ENCODE measurements at regions not wholly inside any gene's neighbourhood (a gene's known extent, or its start where the extent isn't known, plus 50 kb on each side); places are given as distances from the start of the nearest gene placed in this dataset.

- DNase-seq (ENCODE audit: low spot score), result no peak
- no peak for TF ChIP-seq CTCF (IDR thresholded peaks at IDR 0.05; ENCODE audit: extremely low read depth, missing control alignments)
Measured at GRCh38 chr5:121707178-121707577, 144.5 kb upstream of the FTMT start.

- no peak for DNase-seq (ENCODE audit: low spot score)
- no peak for TF ChIP-seq CTCF (IDR thresholded peaks at IDR 0.05; ENCODE audit: extremely low read depth, missing control alignments)
Measured at GRCh38 chr5:121711416-121711815, 140.3 kb upstream of the FTMT start.

GRCh38 chr5:121719255-121719654, 132.4 kb upstream of the FTMT start:
- no peak for TF ChIP-seq CTCF (IDR thresholded peaks at IDR 0.05; ENCODE audit: extremely low read depth, missing control alignments)
- DNase-seq (ENCODE audit: low spot score), result no peak

- TF ChIP-seq CTCF (IDR thresholded peaks at IDR 0.05; ENCODE audit: extremely low read depth, missing control alignments), result no peak
Measured at GRCh38 chr5:121725450-121725849, 126.2 kb upstream of the FTMT start.

GRCh38 chr5:121726991-121727390, 124.7 kb upstream of the FTMT start:
- no peak for DNase-seq (ENCODE audit: low spot score)

More at GRCh38 chr5:121725450-121725849, 126.2 kb upstream of the FTMT start:
- no peak for DNase-seq (ENCODE audit: low spot score)

GRCh38 chr5:121731377-121731776, 120.3 kb upstream of the FTMT start:
- DNase-seq (ENCODE audit: low spot score), result no peak
- no peak for TF ChIP-seq CTCF (IDR thresholded peaks at IDR 0.05; ENCODE audit: extremely low read depth, missing control alignments)

More at GRCh38 chr5:121726991-121727390, 124.7 kb upstream of the FTMT start:
- TF ChIP-seq CTCF (IDR thresholded peaks at IDR 0.05; ENCODE audit: extremely low read depth, missing control alignments), result no peak

GRCh38 chr5:121735618-121736017, 116.1 kb upstream of the FTMT start:
- DNase-seq (ENCODE audit: low spot score), result no peak
- TF ChIP-seq CTCF (IDR thresholded peaks at IDR 0.05; ENCODE audit: extremely low read depth, missing control alignments), result no peak

Data from GM20000 (cell line).